ENCODE measurements at regions not wholly inside any gene's neighbourhood (a gene's known extent, or its start where the extent isn't known, plus 50 kb on each side); places are given as distances from the start of the nearest gene placed in this dataset.
"Not testable (repeated sequence)": the region's sequence is repeated elsewhere in the genome, so short reads cannot be mapped to it uniquely, and the experiment has no call there.

DNA sequence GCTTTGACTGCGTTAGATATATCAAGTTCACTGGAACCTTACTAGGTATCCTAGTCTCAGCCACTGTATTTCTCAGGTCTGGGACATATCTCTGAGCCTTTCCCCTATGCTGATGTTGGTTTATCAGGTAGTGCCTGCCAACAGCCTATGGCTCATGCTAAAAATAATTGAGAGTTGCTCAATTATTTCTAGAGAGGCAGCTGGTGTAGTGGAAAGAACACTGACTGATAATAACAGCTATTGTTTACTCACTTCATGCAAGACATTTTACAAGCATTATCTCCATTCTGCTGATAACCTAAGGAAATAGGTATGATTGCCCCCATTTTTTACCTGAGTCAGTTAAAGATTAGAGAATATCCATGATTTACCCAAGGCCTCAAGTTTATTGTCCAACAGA is 231.4 kb downstream of the LRRN1 start:
- no peak for DNase-seq

DNA sequence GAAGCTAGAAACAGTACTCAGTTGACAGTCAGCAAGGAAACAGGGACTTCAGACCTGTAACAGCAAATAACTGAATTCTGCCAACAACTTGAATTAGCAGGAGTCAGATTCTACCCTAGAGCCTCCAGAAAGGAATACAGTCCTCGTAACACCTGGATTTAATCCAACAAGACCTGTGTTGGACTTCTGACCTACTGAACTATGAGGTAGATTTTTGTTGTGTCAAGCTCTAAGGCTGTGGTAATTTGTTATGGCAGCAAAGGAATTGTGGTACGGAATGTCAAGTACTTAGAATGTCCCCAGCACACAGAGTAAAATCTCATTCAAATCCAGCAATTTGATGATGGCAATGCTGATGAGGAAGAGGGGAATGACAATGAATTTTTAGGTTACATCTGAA is 234.1 kb downstream of the LRRN1 start:
- no peak for DNase-seq

DNA sequence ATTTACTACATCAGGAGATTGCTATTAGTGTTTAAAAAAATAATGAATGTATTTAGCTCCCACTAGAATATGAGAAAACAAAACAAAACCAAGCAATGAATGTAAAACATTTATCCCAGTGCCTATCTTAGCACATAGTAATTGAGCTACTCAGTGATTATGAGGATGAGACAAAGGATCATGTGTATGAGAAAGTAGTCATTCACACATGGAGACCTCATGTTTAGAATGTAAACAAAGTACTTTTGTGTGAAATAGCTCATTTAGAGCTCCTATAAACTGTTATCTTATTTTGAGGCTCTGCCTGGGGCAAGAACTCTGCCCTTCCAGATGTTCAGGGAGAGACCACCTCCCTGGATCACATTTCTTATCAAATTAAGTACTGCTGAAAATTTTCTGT is 236.8 kb downstream of the LRRN1 start:
- DNase-seq: no peak

DNA sequence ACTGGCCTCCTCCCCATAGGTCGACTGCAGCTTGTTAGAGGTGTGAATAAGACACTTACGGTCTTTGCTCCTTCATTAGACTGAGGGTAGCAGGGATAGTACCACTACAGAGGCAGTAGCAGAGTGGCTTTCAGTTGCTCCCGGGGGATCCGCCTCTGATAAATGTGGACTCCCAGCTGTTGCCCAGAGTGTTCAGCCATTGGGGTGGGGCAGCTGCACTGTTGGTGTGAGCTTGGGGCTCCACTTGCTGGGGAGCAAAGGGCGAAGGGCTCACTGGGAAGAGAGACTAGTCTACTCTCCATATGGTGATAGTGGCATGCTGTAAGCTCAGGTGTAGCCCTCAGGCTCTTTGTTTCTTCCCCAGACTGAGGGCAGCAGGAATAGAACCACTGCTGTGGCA is 239.1 kb downstream of the LRRN1 start:
- DNase-seq: no peak

DNA sequence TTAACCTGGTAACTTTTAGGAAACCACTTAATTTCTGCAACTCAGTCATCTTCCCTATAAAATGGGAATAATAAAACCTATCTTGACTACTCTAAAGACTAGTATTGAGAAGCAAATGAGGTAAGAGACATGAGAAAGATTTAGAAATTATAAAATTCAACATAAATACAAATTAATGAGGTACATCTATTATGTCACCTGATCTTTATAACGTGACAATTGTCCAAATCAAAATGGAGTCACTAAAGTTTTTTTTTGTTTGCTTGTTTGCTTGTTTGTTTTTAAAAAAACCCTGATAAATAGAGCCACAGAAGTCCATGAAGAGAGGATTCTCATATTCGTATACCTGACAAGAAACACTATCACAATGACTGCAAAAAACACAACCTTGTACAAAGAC is 242.8 kb downstream of the LRRN1 start:
- no peak for DNase-seq

DNA sequence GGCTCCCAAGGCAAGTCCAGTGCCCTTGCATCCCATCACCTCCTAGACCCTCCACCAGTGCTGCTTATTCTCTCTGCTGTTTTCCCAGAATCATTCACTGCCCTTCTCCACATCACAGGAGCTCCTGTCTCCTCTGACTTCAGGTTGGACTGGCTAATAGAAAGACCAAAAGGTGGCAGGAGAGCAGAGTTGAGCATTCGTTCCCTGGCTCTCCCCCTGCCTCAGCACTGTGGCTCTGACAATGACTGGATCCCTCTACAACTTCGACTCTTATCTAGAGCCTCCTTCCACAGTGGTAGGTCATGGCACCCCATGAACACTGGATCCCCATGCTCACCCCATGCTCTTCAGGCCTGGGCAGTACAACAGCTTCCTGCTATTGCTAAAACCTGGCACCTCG is 243.6 kb downstream of the LRRN1 start:
- no peak for DNase-seq

DNA sequence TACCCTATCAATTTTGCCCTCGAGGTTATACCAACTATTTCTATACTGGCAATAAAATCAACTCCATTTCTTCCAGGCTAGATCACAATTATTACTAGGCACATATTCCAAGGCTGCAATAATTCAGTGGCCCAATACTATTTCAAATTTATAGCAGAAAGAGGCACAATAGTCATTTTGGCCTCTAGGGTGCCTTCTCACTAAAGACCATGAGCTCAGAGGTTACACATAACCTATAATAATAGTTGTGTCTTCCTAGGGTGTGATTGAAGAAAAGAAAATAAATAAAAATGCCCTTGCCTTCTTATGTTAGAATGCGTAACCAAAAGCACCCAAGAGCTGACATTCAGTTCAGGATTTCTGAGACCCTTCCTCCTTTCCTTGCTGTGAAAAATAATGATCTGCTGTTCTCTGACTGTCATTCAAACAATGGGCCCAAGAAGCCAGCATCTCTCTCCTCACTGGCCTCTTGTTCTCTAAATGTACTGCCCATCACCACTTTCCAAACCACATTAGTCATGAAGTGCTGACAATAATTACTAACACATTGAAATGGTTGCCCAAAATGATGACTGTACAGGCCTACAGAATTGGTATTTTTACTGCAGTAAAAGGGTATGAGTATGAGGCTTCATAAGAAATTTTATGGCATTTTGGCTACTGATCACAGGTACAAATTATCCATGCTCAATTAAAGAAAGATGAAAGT is 244.8 kb downstream of the LRRN1 start:
- DNase-seq: no peak

DNA sequence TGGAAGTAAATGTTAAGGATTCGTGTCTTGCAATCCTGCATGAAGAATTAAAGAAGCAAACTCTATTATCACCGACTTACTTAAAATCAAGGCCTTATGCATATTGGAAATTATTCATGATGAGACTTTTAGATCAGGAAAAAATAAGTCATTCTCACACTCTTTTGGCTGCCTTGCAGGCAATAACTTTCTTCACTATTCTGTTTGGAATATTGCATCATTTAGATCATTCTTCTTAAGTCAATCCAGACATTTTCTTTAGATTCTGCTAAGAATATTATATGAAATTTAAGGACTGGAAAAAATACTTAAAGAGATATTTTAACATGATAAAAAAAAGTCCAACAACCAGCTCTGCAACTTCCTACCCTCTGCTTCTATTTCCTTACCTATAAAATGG is 245.4 kb downstream of the LRRN1 start:
- no peak for DNase-seq

DNA sequence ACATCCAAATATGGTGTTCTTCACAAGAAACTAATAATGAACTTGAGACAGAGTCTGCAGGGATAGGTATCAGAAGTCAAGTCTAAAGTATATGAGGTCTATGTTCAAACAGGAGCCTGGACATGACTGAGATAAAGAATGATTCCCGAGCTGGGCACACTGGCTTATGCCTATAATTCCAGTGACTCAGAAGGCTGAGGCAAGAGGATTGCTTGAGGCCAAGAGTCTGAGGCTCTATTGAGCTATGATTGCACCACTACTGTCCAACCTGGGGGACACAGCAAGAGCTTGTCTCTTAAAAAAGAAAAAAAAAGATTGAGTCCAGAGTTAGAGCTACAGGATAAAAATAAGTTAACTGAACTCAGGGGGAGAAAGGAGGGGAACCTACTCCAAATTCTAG is 246.5 kb downstream of the LRRN1 start:
- DNase-seq: no peak

DNA sequence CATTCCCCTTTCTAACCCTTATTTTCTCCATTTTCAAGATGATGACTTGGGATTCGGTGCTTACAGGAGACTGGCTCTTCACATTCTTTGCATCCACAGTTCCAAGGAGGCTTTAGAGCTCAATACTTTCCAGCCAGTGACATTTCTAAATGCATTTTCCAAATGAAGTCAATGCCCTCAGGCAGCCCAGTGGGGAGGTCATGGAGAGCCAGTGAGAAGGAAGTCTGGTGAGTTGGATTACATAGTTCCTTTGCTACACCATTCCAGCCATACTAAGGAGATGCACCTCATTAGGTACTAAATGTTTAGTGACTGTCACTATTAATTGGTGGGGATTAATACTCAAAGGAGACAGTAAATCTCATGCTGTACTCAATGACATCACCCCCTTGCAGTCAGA is 248.1 kb downstream of the LRRN1 start:
- DNase-seq: no peak

DNA sequence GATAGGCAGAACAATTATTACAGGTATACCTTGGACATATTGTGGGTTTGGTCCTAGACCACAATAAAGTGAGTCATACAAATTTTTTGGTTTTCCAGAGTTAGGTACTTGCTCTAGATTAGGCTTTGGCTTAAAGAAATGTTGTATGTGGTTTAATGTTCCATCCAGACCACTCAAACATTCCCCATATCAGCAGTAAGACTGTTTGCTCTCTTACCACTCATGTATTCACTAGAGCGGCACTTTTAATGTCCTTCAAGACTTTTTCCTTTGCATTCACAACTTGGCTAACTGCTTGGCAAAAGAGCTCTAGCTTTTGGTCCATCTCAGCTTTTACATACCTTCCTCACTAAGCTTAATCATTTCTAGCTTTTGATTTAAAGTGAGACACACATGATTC is 250.5 kb upstream of the SETMAR start:
- no peak for DNase-seq

DNA sequence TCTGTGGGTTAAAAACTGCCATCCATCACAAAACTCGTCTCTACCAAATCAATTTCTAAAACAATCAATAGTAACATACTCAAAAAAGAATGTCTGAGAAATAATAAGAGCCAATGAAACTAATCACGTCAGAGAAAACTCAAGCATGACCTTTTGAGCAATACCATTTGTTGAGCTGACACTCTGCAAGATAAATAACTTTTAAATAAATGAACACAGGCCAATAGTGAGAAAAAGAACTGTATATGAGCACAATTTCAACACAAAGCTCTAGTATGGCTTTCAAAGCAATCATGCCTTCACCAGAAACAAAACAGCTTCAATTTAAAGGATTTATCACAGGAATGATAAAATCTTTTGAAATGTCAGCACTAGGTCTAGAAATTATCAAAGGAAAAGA is 249.2 kb upstream of the SETMAR start:
- DNase-seq: no peak

DNA sequence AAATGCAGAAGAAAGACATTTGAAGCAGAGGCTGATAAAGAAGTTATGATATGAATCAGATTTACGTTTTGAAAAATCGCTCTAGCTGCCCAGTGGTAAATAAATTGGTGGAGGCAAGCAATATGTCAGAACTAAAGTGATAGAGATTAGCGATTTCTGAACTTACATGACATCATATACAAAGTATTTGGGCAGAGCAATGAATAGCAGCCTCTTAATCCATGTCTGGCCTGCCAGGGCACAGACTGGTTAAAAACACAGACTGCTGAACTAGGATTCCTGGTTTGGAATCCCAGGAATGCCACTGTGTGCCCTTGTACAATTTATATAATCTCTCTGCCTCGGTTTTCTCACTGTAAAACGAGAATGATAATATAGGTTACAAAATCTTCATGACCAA is 243.1 kb upstream of the SETMAR start:
- no peak for DNase-seq

DNA sequence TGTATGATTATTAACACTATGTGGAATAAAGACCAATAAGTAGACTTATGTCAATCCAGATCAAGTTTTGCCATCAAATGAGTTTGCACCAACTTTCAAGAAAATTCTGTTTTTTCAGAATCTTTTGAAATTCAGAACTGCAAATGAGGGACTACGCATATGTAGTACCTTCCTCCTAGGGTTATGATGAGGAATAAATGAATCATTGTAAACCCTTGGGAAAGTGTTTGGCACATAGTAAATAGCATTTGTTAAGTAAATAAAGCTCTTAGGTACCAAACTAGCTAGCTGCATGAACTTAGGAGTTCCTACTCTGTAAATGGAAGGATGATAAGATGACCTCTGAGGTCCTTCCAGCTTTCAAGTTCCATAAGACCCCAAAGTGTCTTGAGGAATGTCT is 242.6 kb upstream of the SETMAR start:
- no peak for DNase-seq

DNA sequence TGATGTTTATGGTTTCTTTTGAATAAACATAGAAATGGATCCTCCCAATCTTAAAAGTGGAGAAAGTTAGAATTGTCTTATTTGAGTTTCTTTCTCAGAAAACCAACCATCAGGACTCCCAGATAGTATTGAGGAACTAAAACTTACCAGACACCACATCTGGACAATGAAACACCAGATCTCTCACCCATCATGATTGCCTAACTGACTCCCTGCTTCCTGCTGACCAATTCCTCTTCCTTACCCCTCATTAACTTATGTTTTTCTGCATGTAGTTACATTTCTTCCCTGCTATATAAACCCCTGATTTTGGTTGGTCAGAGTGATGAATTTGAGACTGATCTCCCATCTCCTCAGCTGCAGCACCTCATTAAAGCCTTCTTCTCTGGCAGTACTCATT is 242.0 kb upstream of the SETMAR start:
- DNase-seq: no peak

DNA sequence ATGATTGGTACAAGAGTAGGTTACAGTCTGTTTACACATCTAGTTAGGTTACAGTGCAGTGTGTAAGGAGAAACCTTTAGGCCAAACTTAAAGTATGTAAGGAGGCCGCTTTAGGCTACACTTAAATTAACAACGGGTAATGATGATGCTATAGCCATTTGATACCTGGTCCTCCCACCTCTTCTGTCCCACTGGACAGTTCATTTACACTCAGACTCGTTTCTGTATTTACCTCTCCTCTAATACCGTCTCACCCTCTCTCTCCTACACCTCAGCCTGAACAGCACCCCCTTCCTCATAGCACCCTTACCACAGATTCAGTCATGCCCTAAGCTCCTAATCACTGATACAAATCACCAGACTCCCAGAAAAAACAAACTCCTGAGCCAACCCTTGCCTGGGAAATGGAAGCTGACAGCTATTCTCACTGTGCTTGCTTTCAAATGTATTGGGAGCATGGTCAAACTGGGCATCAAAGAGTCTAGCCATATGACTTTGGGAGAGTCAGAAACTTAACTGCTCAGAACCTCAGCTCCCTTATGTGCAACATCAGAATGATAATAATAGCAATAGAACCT is 241.3 kb upstream of the SETMAR start:
- no peak for DNase-seq

DNA sequence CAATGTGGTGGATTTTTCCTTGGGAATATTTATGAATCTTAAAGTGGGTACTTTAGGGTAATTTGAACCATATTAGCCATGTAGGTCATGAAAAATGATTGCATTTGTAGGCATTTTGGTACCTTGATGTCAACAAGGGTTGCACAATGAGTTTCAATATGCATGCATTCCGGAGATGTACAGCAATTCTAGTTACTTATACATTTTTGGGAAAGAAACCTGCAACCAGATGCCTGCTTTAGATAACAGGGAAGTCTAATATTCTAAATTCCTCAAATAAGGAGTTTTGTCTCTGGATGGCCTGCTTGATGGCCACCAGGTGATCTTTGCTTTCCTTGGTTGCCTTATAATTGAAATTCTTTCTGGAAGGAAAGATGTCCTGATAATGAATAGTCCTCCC is 240.5 kb upstream of the SETMAR start:
- DNase-seq: no peak

DNA sequence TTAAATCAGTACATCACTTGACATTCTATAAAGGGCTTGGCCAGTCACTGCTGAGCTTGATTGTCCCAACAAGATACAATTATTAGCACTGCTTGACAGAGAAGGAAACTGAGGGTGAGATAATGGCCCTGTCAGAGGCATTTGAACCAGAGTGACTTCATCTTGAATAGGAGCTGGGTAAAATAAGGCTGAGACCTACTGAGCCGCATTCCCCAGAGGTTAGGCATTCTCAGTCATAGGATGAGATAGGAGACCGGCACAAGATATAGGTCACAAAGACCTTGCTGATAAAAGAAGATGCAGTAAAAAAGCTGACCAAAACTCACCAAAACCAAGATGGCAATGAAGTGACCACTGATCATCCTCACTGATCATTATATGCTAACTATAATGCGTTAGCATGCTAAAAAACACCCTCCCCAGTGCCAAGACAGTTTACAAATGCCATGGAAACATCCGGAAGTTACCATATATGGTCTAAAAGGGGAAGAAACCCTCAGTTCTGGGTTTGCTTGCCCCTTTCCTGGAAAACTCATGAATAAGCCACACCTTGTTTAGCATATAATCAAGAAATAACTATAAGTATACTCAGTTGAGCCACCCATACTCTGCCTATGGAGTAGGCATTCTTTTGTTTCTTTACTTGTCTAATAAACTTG is 239.1 kb upstream of the SETMAR start:
- no peak for DNase-seq

DNA sequence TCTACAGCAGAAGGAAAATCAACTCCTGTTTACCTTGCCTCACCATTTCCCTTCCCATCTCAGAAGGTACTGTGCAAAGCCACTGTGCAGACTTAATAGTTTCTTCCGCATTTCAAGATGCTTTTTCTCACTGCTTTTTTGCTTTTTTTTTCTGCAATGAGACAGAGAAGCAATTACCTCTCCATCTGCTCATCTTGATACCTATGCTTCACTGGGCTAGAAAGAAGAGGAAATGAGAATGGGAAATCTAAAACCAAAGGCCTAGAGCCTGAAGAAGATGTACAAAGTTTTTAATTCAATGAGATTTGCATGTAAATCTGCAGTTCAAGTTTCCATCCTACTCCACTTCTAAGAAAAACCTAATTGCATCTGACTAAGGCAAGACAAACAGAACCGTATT is 238.1 kb upstream of the SETMAR start:
- no peak for DNase-seq

DNA sequence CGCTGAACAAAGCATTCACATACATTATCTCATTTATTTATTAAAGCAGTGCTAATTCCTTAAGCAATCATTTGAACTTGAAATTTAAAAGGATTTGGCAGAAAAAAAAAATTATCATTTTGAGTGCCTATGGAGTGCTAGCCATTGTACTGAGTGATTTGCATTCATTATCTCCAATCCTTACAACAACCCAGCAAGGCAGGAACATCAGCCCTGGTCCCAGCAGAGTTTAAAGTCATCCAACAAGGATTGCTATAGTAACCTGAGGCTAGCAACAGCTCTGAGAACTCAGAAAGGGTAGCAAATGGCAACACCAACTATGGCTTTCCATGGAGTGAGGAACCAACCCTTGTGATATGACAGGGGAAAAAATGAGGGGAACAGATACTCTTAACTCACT is 237.6 kb upstream of the SETMAR start:
- no peak for DNase-seq

DNA sequence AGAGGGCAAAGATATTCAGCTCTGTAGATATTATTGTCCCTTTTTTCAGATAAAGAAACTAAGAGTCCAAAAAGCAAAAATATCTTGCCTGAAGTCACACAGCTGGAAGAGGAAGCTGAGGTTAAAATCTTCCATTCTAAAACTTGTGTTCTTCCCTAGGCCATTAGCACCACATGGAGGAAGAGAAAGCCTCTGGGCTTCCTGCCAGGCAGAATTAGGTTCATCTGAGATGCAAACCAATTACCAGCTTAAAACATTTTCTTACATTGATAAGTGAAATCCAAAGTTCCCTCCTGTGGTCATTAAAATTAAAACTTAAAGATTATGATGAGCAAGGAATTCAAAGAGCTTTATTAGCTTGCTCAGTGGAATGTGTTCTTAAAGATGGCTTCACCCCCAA is 235.3 kb upstream of the SETMAR start:
- no peak for DNase-seq

DNA sequence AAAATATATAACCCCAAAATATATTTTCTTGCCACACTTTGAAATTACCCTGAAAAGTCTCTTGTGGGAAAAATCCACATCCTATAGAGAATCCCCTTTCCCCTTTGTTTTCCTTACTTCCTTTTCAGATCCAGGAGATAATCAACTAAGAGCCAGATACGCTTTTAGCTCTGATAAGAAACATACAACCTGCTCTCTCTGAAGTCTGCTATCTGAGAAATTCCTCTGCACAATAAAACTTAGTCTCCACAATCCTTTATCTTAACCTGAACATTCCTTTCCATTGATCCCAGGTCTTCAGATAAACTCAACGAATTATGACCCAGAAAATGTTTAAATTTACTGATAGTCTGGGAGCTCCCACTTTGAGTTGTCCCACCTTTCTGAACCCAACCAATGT is 233.4 kb upstream of the SETMAR start:
- DNase-seq: no peak

DNA sequence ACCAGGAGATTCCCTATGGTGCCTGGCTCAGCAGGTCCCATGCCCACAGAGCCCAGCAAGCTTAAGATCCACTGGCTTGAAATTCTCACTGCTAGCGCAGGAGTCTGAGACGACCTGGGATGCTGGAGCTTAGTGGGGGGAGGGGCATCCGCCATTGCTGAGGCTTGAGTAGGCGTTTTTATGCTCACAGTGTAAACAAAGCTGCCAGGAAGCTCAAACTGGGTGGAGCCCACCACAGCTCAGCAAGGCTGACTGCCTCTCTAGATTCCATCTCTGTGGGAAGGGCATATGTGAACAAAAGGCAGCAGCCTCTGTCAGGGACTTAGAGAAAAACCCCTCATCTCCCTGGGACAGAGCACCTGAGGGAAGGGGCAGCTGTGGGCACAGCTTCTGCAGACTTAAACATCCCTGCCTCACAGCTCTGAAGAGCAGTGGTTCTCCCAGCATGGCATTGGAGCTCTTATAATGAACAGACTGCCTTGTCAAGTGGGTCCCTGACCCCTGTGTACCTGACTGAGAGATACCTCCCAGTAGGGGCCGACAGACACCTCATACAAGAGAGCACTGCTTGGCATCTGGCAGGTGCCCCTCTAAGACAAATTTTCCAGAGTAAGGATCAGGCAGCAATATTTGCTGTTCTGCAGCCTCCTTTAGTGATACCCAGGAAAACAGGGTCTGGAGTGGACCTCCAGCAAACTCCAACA is 231.5 kb upstream of the SETMAR start:
- DNase-seq: no peak

DNA sequence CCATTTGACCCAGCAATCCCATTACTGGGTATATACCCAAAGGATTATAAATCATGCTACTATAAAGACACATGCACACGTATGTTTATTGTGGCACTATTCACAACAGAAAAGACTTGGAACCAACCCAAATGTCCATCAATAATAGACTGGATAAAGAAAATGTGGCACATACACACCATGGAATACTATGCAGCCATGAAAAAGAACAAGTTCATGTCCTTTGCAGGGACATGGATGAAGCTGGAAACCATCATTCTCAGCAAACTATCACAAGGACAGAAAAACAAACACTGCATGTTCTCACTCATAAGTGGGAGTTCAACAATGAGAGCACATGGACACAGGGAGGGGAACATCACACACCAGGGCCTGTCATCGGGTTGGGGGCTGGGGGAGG is 225.9 kb upstream of the SETMAR start:
- DNase-seq: not testable (repeated sequence)
